ENCODE measurements at regions not wholly inside any gene's neighbourhood (a gene's known extent, or its start where the extent isn't known, plus 50 kb on each side); places are given as distances from the start of the nearest gene placed in this dataset.

DNA sequence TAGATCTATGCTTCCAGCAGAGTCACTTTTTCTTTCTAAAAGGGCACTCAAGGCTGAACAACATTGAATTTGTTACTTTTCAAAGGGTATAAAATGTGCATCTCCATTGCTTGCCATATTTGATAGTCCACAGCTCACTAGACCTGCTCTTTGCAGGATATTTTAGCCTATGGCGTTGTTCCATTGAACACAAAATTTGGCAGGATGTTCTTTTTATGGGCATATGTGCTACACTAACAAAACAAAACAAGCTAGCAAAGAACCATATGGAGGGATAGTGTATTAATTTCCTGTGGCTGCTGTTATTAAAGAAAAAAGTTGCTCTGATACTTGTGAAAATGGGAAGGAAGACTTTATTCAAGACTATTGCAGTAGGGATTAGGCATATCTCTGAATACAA lies 828.7 kb downstream of the TYW1 start:
- WGBS (ENCODE audit: insufficient coverage, low coverage, low lambda C conversion rate, missing lambda C conversion rate): 73% methylated on average over 1 of the region's 1 CpG
- no peaks in the 10 kb centered on the region for H3K9me3 ChIP-seq
- intact Hi-C loops (cut with DNase I): no loop called here
- no peak overlapping the region for H3K4me3 ChIP-seq
- no peak overlapping the region for H3K27ac ChIP-seq
- H3K36me3 ChIP-seq: no peaks in the 10 kb centered on the region
- H3K4me1 ChIP-seq: no peaks in the 10 kb centered on the region
- DNase-seq (no peak), ATAC-seq (no peak)
- TF ChIP-seq POLR2A (IDR thresholded peaks at IDR 0.05): no peak
- TF ChIP-seq, protein P1, sequence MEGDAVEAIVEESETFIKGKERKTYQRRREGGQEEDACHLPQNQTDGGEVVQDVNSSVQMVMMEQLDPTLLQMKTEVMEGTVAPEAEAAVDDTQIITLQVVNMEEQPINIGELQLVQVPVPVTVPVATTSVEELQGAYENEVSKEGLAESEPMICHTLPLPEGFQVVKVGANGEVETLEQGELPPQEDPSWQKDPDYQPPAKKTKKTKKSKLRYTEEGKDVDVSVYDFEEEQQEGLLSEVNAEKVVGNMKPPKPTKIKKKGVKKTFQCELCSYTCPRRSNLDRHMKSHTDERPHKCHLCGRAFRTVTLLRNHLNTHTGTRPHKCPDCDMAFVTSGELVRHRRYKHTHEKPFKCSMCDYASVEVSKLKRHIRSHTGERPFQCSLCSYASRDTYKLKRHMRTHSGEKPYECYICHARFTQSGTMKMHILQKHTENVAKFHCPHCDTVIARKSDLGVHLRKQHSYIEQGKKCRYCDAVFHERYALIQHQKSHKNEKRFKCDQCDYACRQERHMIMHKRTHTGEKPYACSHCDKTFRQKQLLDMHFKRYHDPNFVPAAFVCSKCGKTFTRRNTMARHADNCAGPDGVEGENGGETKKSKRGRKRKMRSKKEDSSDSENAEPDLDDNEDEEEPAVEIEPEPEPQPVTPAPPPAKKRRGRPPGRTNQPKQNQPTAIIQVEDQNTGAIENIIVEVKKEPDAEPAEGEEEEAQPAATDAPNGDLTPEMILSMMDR (IDR thresholded peaks at IDR 0.05): no peak
- H3K27me3 ChIP-seq: no peaks in the 10 kb centered on the region

DNA sequence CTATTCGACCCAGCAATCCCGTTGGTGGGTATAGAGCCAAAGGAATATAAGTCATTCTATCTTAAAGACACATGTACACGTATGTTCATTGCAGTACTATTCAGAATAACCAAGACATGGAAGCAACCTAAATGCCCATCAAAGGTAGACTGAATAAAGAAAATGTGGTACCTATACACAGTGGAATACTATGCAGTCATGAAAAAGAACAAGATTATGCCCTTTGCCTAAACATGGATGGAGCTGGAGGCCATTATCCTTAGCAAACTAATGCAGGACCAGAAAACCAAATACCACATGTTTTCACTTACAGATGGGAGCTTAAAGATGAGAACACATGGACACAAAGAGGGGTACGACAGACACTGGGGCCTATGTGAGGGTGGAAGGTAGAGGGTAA lies 845.3 kb downstream of the TYW1 start:
- no peak overlapping the region for H3K27ac ChIP-seq
- no peaks in the 10 kb centered on the region for H3K27me3 ChIP-seq
- TF ChIP-seq, protein P1 (IDR thresholded peaks at IDR 0.05): no peak
- no peak for TF ChIP-seq POLR2A (IDR thresholded peaks at IDR 0.05)
- DNase-seq (no peak), ATAC-seq (no peak)
- H3K9me3 ChIP-seq: no peaks in the 10 kb centered on the region
- no peaks in the 10 kb centered on the region for H3K36me3 ChIP-seq
- intact Hi-C loops (cut with DNase I): no loop called here
- WGBS (ENCODE audit: insufficient coverage, low coverage, low lambda C conversion rate, missing lambda C conversion rate): 76% methylated on average over 4 of the region's 4 CpGs
- H3K4me3 ChIP-seq: no peak overlapping the region
- no peaks in the 10 kb centered on the region for H3K4me1 ChIP-seq

DNA sequence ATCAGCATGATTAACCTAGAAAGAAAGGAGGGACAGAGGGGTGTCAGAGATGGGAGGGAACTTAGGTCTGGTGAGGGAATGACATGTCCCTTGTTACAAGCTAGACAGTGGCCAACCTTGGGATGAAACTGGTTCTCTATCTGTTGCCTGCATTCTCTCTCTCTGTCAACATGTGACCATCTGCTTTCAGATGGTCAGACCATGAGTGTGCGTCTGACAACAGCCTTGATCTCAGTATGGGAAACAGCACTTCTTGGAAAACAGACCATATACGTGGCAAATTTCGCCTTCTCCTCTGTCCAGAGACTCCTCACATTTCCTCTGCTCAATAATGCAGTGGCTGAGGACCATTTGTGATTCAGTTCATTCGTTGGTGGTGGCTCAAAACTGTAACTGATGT lies 845.9 kb downstream of the TYW1 start:
- Histone ChIP-seq H3K36me3 (no peaks in the 10 kb centered on the region), H3K27ac (no peak overlapping the region), H3K4me1 (no peaks in the 10 kb centered on the region), H3K9me3 (no peaks in the 10 kb centered on the region), H3K27me3 (no peaks in the 10 kb centered on the region), H3K4me3 (no peak overlapping the region)
- ATAC-seq (no peak), DNase-seq (no peak)
- intact Hi-C loops (cut with DNase I): no loop called here
- 80% methylated on average over 4 of the region's 4 CpGs for WGBS (ENCODE audit: insufficient coverage, low coverage, low lambda C conversion rate, missing lambda C conversion rate)
- TF ChIP-seq, protein P1 (IDR thresholded peaks at IDR 0.05): no peak
- no peak for TF ChIP-seq POLR2A (IDR thresholded peaks at IDR 0.05)

DNA sequence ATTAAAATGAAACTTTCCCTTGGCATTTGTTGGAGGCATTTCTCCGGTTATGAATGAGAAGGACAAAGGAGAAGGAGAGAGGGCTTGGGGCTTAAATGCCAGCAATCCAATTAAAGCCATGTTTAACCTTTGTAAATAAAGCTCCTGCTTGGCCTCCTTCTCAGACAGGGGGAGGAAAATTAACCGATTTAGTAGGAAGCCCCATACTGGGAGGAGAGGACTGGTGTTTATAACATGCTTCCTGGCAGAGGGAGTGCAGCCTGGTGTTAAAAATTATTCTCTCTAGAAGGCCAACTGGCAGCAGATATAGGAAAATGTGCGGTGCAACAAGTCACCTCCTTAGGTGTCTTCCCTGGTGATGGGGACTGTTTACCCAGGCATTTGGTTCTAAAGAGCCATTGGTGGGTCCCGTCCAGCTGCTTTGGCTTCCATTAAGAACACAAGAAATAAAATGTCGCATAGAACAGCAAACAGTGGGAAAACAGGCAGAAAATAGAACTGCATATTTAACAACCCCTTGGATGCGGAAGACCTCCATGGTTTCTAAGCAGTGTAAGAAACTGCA lies 846.5 kb downstream of the TYW1 start:
- no peaks in the 10 kb centered on the region for H3K9me3 ChIP-seq
- TF ChIP-seq, protein P1 (IDR thresholded peaks at IDR 0.05): no peak
- no peak for TF ChIP-seq POLR2A (IDR thresholded peaks at IDR 0.05)
- no peaks in the 10 kb centered on the region for H3K4me1 ChIP-seq
- H3K36me3 ChIP-seq: no peaks in the 10 kb centered on the region
- DNase-seq: no peak
- H3K27me3 ChIP-seq: no peaks in the 10 kb centered on the region
- H3K4me3 ChIP-seq: no peak overlapping the region
- ATAC-seq: no peak
- H3K27ac ChIP-seq: no peak overlapping the region
- intact Hi-C loops (cut with DNase I): no loop called here
- WGBS (ENCODE audit: insufficient coverage, low coverage, low lambda C conversion rate, missing lambda C conversion rate): 55% methylated on average over 4 of the region's 6 CpGs

DNA sequence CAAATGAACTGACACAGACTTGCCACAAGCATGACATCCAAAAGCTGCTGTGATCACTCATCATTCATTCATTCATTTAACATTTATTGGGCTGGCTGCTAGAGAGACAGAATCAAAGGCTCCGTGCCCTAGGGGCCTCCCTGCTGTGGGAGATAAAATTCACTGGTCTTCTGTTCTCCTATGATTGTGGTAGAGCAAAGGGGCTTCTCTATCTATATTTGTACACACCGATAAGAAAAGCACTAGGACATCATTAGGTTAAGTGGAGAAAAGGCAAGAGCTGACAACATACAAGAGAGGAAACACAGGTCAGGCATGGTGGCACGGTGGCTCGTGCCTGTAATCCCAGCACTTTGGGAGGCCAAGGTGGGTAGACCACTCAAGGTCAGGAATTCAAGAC lies 847.0 kb downstream of the TYW1 start:
- Histone ChIP-seq H3K4me1 (no peaks in the 10 kb centered on the region), H3K9me3 (no peaks in the 10 kb centered on the region)
- no peak for ATAC-seq

More for the DNA sequence above, 847.0 kb downstream of the TYW1 start:
- Histone ChIP-seq H3K27ac (no peak overlapping the region), H3K27me3 (no peaks in the 10 kb centered on the region), H3K4me3 (no peak overlapping the region), H3K36me3 (no peaks in the 10 kb centered on the region)
- 62% methylated on average over 4 of the region's 4 CpGs for WGBS (ENCODE audit: insufficient coverage, low coverage, low lambda C conversion rate, missing lambda C conversion rate)
- TF ChIP-seq POLR2A (IDR thresholded peaks at IDR 0.05): no peak
- TF ChIP-seq, protein P1 (IDR thresholded peaks at IDR 0.05): no peak
- no peak for DNase-seq
- intact Hi-C loops (cut with DNase I): no loop called here
